ENCODE measurements at regions not wholly inside any gene's neighbourhood (a gene's known extent, or its start where the extent isn't known, plus 50 kb on each side); places are given as distances from the start of the nearest gene placed in this dataset.

GRCh38 chr6:15881150-15881549 is 218.3 kb upstream of the DTNBP1 start:
- no peak for TF ChIP-seq ZNF354C (tag by site-specific recombination; IDR thresholded peaks at IDR 0.05; ENCODE audit: borderline replicate concordance, low read depth)
- no peak for TF ChIP-seq TRIM28 (IDR thresholded peaks at IDR 0.05; ENCODE audit: borderline replicate concordance, low read length)
- TF ChIP-seq ZNF280D (tag by site-specific recombination; IDR thresholded peaks at IDR 0.05), result no peak
- TF ChIP-seq ZBTB26 (tag by site-specific recombination; optimal IDR thresholded peaks at IDR 0.05), result no peak
- TF ChIP-seq MYNN (tag by site-specific recombination; IDR thresholded peaks at IDR 0.05; ENCODE audit: borderline replicate concordance), result no peak
- Histone ChIP-seq H3K9me3 (ENCODE audit: control insufficient read depth, insufficient read depth, low read depth, low read length) (no peaks in the 10 kb centered on the region), H3K27ac (ENCODE audit: extremely low read depth, low read depth, low read length) (no peak overlapping the region), H3K4me1 (ENCODE audit: control insufficient read depth, insufficient read depth, low read length) (peaks cover 12% of the 10 kb centered on the region), H3K4me3 (ENCODE audit: low read depth, low read length) (no peak overlapping the region), H3K36me3 (ENCODE audit: control insufficient read depth in 2 of 2, insufficient read depth in 1 of 2, low read length in 2 of 2) (no peaks in the 10 kb centered on the region)
- ChIA-PET CTCF (no interaction called here), POLR2A (no interaction called here)

GRCh38 chr6:15880262-15880973 is 217.6 kb upstream of the DTNBP1 start:
- Histone ChIP-seq H3K36me3 (ENCODE audit: control insufficient read depth in 2 of 2, insufficient read depth in 1 of 2, low read length in 2 of 2) (no peaks in the 10 kb centered on the region), H3K4me1 (ENCODE audit: control insufficient read depth, insufficient read depth, low read length) (peaks cover 12% of the 10 kb centered on the region), H3K27ac (ENCODE audit: extremely low read depth, low read depth, low read length) (peak overlapping the region; percentile 22; the same call in 1 of the 2 replicates), H3K4me3 (ENCODE audit: low read depth, low read length) (no peak overlapping the region), H3K9me3 (ENCODE audit: control insufficient read depth, insufficient read depth, low read depth, low read length) (no peaks in the 10 kb centered on the region)
- ChIA-PET POLR2A (interaction anchor here (0.6 to 0.8 kb wide), 2 partner anchors 111 to 249 kb away, joined by 3 to 5 read pairs; partner anchors contain the start of gene MYLIP), CTCF (interaction anchor here (0.6 to 2.6 kb wide), 13 partner anchors 8 to 389 kb away, joined by 3 to 9 read pairs (median 4); partner anchors contain the start of gene MYLIP)
- no peak for TF ChIP-seq INSM2 (tag by site-specific recombination; IDR thresholded peaks at IDR 0.05)
- no peak for TF ChIP-seq ZNF521 (tag by site-specific recombination; IDR thresholded peaks at IDR 0.05)
- no peak for TF ChIP-seq ZNF544 (tag by site-specific recombination; IDR thresholded peaks at IDR 0.05)

GRCh38 chr6:15879371-15880261 is 216.8 kb upstream of the DTNBP1 start:
- no peak overlapping the region for H3K4me3 ChIP-seq (ENCODE audit: low read depth, low read length)
- no peaks in the 10 kb centered on the region for H3K9me3 ChIP-seq (ENCODE audit: control insufficient read depth, insufficient read depth, low read depth, low read length)
- CTCF ChIA-PET, result interaction anchor here (0.6 to 2.6 kb wide), 12 partner anchors 9 to 389 kb away, joined by 3 to 9 read pairs (median 4); partner anchors contain the start of gene MYLIP
- H3K27ac ChIP-seq (ENCODE audit: extremely low read depth, low read depth, low read length), result peak overlapping the region; percentile 22; the same call in 1 of the 2 replicates
- no peaks in the 10 kb centered on the region for H3K36me3 ChIP-seq (ENCODE audit: control insufficient read depth in 2 of 2, insufficient read depth in 1 of 2, low read length in 2 of 2)
- TF ChIP-seq ZSCAN4 (tag by site-specific recombination; IDR thresholded peaks at IDR 0.05) (0 out of 2 replicates have a peak, but pooled peaks have one; percentile 16), ZNF768 (tag by site-specific recombination; IDR thresholded peaks at IDR 0.05) (no peak), ZNF548 (tag by site-specific recombination; IDR thresholded peaks at IDR 0.05) (no peak), SP7 (tag by site-specific recombination; IDR thresholded peaks at IDR 0.05) (peak; percentile 61), ZNF398 (tag by site-specific recombination; IDR thresholded peaks at IDR 0.05) (peak; percentile 86), PRDM6 (tag by site-specific recombination; IDR thresholded peaks at IDR 0.05) (peak; percentile 53), ZNF776 (tag by site-specific recombination; IDR thresholded peaks at IDR 0.05; ENCODE audit: borderline replicate concordance) (no peak)
- peaks cover 12% of the 10 kb centered on the region for H3K4me1 ChIP-seq (ENCODE audit: control insufficient read depth, insufficient read depth, low read length)
- POLR2A ChIA-PET, result interaction anchor here (0.6 to 0.8 kb wide), 2 partner anchors 110 to 249 kb away, joined by 3 to 5 read pairs; partner anchors contain the start of gene MYLIP
